ENCODE measurements at regions not wholly inside any gene's neighbourhood (a gene's known extent, or its start where the extent isn't known, plus 50 kb on each side); places are given as distances from the start of the nearest gene placed in this dataset.

- intact Hi-C loops (cut with DNase I): loop anchor here (10.0 kb wide), 1 partner anchor 116 kb away; the partner anchor contains the start of gene EDNRA
- DNase-seq (ENCODE audit: low spot score): no peak
These were observed 111.9 kb upstream of the EDNRA start for GRCh38 chr4:147368948-147369347.

- intact Hi-C loops (cut with DNase I): no loop called here
- DNase-seq (ENCODE audit: low spot score): no peak
These were observed 110.4 kb upstream of the EDNRA start for GRCh38 chr4:147370473-147370872.

- intact Hi-C loops (cut with DNase I): no loop called here
- DNase-seq (ENCODE audit: low spot score): no peak
These were observed 110.0 kb upstream of the EDNRA start for GRCh38 chr4:147370881-147371280.

GRCh38 chr4:147371661-147372060 is 109.2 kb upstream of the EDNRA start:
- intact Hi-C loops (cut with DNase I): no loop called here

GRCh38 chr4:147378780-147379179 is 102.1 kb upstream of the EDNRA start:
- no peak for DNase-seq (ENCODE audit: low spot score)
- intact Hi-C loops (cut with DNase I): no loop called here

More at GRCh38 chr4:147371661-147372060, 109.2 kb upstream of the EDNRA start:
- DNase-seq (ENCODE audit: low spot score): no peak

GRCh38 chr4:147381749-147382148 is 99.1 kb upstream of the EDNRA start:
- intact Hi-C loops (cut with DNase I): no loop called here
- no peak for DNase-seq (ENCODE audit: low spot score)

GRCh38 chr4:147388018-147388417 is 92.9 kb upstream of the EDNRA start:
- intact Hi-C loops (cut with DNase I): no loop called here
- DNase-seq (ENCODE audit: low spot score): no peak

GRCh38 chr4:147396105-147396504 is 84.8 kb upstream of the EDNRA start:
- DNase-seq (ENCODE audit: low spot score): no peak
- intact Hi-C loops (cut with DNase I): no loop called here

GRCh38 chr4:147398556-147398955 is 82.3 kb upstream of the EDNRA start:
- intact Hi-C loops (cut with DNase I): no loop called here
- DNase-seq (ENCODE audit: low spot score): no peak

- intact Hi-C loops (cut with DNase I): no loop called here
- DNase-seq (ENCODE audit: low spot score): no peak
These were observed 80.2 kb upstream of the EDNRA start for GRCh38 chr4:147400721-147401120.

- intact Hi-C loops (cut with DNase I): no loop called here
- no peak for DNase-seq (ENCODE audit: low spot score)
These were observed 79.7 kb upstream of the EDNRA start for GRCh38 chr4:147401221-147401620.

- intact Hi-C loops (cut with DNase I): no loop called here
- DNase-seq (ENCODE audit: low spot score): no peak
These were observed 73.4 kb upstream of the EDNRA start for GRCh38 chr4:147407261-147408045.

GRCh38 chr4:147408189-147408588 is 72.7 kb upstream of the EDNRA start:
- intact Hi-C loops (cut with DNase I): no loop called here
- DNase-seq (ENCODE audit: low spot score): no peak

- DNase-seq (ENCODE audit: low spot score): no peak
- intact Hi-C loops (cut with DNase I): no loop called here
These were observed 71.5 kb upstream of the EDNRA start for GRCh38 chr4:147409350-147409749.

- intact Hi-C loops (cut with DNase I): no loop called here
- no peak for DNase-seq (ENCODE audit: low spot score)
These were observed 62.7 kb upstream of the EDNRA start for GRCh38 chr4:147418226-147418625.

GRCh38 chr4:147421456-147421855 is 59.4 kb upstream of the EDNRA start:
- no peak for DNase-seq (ENCODE audit: low spot score)
- intact Hi-C loops (cut with DNase I): no loop called here

GRCh38 chr4:147423229-147423628 is 57.7 kb upstream of the EDNRA start:
- intact Hi-C loops (cut with DNase I): no loop called here
- no peak for DNase-seq (ENCODE audit: low spot score)

- no peak for DNase-seq (ENCODE audit: low spot score)
These were observed 55.9 kb upstream of the EDNRA start for GRCh38 chr4:147425019-147425418.

GRCh38 chr4:147428583-147428982 is 52.3 kb upstream of the EDNRA start:
- DNase-seq (ENCODE audit: low spot score): no peak
- intact Hi-C loops (cut with DNase I): no loop called here

More at GRCh38 chr4:147425019-147425418, 55.9 kb upstream of the EDNRA start:
- intact Hi-C loops (cut with DNase I): no loop called here

GRCh38 chr4:147430111-147430510 is 50.8 kb upstream of the EDNRA start:
- no peak for DNase-seq (ENCODE audit: low spot score)
- intact Hi-C loops (cut with DNase I): no loop called here
